Lung microvascular endothelial cell (primary cell): ENCODE measurements at regions not wholly inside any gene's neighbourhood (a gene's known extent, or its start where the extent isn't known, plus 50 kb on each side); places are given as distances from the start of the nearest gene placed in this dataset.

ENCODE experiments used
- DNase-seq, 2 donors: peaks; one replicate each; pipeline versions ENCODE4 v3.0.0 to v3.0.0-alpha.2; 2010; ENCODE audit warnings: low read depth in 2 of 2

DNA sequence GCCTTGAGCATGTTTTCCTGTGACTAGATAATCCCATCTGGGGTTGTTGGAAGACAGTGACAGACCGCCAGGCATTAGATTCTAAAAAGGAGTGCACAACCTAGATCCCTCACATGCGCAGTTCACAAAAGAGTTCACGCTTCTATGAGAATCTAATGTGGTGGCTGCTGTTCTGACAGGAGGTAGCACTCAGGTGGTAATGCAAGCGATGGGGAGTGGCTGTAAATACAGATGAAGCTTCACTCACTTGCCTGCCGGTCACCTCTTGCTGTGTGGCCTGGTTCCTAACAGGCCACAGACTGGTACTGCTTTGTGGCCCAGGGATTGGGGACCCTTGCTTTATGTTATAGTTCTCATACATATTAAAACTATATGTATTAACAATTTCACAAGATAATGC lies 81.9 kb upstream of the TMLHE start:
- DNase-seq: no peak

DNA sequence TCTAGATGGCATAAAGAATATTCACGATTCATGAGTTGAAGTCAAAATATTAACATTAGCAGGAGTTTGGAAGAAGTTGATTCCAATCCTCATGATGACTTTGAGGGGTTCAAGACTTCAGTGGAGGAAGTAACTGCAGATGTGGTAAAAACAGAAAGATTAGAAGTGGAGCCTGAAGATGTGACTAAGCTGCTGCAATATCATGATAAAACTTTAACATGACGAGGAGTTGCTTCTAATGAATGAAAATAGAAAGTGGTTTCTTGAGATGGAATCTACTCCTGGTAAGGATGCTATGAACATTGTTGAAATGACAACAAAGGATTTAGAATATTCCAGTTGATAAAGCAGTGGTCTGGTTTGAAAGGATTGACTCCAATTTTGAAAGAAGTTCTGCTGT lies 70.1 kb upstream of the TMLHE start:
- no peak for DNase-seq

GRCh38 chrX:155679715-155680114 lies 67.0 kb upstream of the TMLHE start:
- no peak for DNase-seq

- DNase-seq: no peak
Measured at GRCh38 chrX:155673338-155673737, 60.6 kb upstream of the TMLHE start.

GRCh38 chrX:155666741-155667140 lies 54.0 kb upstream of the TMLHE start:
- no peak for DNase-seq
